H1 (cell line): ENCODE measurements at regions not wholly inside any gene's neighbourhood (a gene's known extent, or its start where the extent isn't known, plus 50 kb on each side); places are given as distances from the start of the nearest gene placed in this dataset.

Experiments used
- KDM1A ChIP-seq: fragments of 200-600, 300-600 bp; sonication (generic); IDR thresholded peaks from 2 replicates; pipeline ENCODE4 v1.7.1; 2016; ENCODE audit warnings: mild to moderate bottlenecking, low read length, borderline replicate concordance
- SP4 ChIP-seq: IDR thresholded peaks from 2 replicates; pipeline ENCODE4 v1.6.1; 2012; ENCODE audit warnings: low read length, inconsistent platforms
- TBP ChIP-seq: IDR thresholded peaks from 2 replicates; pipeline ENCODE4 v1.6.1; 2011; ENCODE audit warnings: low read depth, low read length, improper control_type of control experiment
- TF ChIP-seq, protein P1 (sequence below): fragments of 300-600 bp; sonication (generic); IDR thresholded peaks from 2 replicates; pipeline ENCODE4 v1.7.1; 2012; ENCODE audit warnings: low read length, moderate library complexity, mild to moderate bottlenecking, inconsistent platforms; ENCODE audit not compliant: insufficient replicate concordance
- TF ChIP-seq, protein P2 (sequence below): IDR thresholded peaks from 2 replicates; pipeline ENCODE4 v1.6.1; 2011; ENCODE audit warnings: low read length, improper control_type of control experiment

DNA sequence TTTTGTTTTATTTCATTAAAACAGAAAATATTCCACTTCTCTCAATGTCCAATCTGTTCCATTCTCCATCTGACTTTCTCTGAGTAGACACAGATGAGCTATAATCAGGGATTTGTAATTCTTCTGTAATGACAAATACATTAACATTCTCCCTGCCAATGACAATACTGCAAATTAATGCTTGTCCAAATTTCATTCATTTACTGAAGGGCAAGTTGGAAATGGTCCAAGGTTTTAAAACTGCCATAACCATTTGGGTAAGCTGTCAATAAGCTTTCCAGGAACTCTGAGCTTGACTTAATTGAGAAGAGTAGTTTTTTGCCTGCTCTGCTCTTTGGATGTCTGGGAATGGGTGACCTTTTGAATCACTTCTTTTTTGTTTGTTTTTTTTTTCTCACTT, 253.5 kb downstream of the DMRTA1 start (continued):
- TF ChIP-seq, protein P1, sequence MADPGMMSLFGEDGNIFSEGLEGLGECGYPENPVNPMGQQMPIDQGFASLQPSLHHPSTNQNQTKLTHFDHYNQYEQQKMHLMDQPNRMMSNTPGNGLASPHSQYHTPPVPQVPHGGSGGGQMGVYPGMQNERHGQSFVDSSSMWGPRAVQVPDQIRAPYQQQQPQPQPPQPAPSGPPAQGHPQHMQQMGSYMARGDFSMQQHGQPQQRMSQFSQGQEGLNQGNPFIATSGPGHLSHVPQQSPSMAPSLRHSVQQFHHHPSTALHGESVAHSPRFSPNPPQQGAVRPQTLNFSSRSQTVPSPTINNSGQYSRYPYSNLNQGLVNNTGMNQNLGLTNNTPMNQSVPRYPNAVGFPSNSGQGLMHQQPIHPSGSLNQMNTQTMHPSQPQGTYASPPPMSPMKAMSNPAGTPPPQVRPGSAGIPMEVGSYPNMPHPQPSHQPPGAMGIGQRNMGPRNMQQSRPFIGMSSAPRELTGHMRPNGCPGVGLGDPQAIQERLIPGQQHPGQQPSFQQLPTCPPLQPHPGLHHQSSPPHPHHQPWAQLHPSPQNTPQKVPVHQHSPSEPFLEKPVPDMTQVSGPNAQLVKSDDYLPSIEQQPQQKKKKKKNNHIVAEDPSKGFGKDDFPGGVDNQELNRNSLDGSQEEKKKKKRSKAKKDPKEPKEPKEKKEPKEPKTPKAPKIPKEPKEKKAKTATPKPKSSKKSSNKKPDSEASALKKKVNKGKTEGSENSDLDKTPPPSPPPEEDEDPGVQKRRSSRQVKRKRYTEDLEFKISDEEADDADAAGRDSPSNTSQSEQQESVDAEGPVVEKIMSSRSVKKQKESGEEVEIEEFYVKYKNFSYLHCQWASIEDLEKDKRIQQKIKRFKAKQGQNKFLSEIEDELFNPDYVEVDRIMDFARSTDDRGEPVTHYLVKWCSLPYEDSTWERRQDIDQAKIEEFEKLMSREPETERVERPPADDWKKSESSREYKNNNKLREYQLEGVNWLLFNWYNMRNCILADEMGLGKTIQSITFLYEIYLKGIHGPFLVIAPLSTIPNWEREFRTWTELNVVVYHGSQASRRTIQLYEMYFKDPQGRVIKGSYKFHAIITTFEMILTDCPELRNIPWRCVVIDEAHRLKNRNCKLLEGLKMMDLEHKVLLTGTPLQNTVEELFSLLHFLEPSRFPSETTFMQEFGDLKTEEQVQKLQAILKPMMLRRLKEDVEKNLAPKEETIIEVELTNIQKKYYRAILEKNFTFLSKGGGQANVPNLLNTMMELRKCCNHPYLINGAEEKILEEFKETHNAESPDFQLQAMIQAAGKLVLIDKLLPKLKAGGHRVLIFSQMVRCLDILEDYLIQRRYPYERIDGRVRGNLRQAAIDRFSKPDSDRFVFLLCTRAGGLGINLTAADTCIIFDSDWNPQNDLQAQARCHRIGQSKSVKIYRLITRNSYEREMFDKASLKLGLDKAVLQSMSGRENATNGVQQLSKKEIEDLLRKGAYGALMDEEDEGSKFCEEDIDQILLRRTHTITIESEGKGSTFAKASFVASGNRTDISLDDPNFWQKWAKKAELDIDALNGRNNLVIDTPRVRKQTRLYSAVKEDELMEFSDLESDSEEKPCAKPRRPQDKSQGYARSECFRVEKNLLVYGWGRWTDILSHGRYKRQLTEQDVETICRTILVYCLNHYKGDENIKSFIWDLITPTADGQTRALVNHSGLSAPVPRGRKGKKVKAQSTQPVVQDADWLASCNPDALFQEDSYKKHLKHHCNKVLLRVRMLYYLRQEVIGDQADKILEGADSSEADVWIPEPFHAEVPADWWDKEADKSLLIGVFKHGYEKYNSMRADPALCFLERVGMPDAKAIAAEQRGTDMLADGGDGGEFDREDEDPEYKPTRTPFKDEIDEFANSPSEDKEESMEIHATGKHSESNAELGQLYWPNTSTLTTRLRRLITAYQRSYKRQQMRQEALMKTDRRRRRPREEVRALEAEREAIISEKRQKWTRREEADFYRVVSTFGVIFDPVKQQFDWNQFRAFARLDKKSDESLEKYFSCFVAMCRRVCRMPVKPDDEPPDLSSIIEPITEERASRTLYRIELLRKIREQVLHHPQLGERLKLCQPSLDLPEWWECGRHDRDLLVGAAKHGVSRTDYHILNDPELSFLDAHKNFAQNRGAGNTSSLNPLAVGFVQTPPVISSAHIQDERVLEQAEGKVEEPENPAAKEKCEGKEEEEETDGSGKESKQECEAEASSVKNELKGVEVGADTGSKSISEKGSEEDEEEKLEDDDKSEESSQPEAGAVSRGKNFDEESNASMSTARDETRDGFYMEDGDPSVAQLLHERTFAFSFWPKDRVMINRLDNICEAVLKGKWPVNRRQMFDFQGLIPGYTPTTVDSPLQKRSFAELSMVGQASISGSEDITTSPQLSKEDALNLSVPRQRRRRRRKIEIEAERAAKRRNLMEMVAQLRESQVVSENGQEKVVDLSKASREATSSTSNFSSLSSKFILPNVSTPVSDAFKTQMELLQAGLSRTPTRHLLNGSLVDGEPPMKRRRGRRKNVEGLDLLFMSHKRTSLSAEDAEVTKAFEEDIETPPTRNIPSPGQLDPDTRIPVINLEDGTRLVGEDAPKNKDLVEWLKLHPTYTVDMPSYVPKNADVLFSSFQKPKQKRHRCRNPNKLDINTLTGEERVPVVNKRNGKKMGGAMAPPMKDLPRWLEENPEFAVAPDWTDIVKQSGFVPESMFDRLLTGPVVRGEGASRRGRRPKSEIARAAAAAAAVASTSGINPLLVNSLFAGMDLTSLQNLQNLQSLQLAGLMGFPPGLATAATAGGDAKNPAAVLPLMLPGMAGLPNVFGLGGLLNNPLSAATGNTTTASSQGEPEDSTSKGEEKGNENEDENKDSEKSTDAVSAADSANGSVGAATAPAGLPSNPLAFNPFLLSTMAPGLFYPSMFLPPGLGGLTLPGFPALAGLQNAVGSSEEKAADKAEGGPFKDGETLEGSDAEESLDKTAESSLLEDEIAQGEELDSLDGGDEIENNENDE, result no peak
- TF ChIP-seq SP4, result no peak
- TF ChIP-seq, protein P2, sequence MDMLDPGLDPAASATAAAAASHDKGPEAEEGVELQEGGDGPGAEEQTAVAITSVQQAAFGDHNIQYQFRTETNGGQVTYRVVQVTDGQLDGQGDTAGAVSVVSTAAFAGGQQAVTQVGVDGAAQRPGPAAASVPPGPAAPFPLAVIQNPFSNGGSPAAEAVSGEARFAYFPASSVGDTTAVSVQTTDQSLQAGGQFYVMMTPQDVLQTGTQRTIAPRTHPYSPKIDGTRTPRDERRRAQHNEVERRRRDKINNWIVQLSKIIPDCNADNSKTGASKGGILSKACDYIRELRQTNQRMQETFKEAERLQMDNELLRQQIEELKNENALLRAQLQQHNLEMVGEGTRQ, result no peak
- TF ChIP-seq KDM1A, result no peak
- TF ChIP-seq TBP, result no peak
